NT2/D1 (cell line): ENCODE measurements at regions not wholly inside any gene's neighbourhood (a gene's known extent, or its start where the extent isn't known, plus 50 kb on each side); places are given as distances from the start of the nearest gene placed in this dataset.

ENCODE experiments used
- SUZ12 ChIP-seq: IDR thresholded peaks from 2 replicates; pipeline ENCODE4 v1.6.1; 2011; ENCODE audit not compliant: insufficient read length, insufficient read depth; ENCODE audit errors: extremely low read depth
- YY1 ChIP-seq: IDR thresholded peaks from 2 replicates; pipeline ENCODE4 v1.6.1; 2011; ENCODE audit not compliant: insufficient read length, insufficient read depth
- ZNF274 ChIP-seq: IDR thresholded peaks from 2 replicates; pipeline ENCODE4 v1.6.1; 2011; ENCODE audit warnings: mild to moderate bottlenecking, low read depth, low read length

DNA sequence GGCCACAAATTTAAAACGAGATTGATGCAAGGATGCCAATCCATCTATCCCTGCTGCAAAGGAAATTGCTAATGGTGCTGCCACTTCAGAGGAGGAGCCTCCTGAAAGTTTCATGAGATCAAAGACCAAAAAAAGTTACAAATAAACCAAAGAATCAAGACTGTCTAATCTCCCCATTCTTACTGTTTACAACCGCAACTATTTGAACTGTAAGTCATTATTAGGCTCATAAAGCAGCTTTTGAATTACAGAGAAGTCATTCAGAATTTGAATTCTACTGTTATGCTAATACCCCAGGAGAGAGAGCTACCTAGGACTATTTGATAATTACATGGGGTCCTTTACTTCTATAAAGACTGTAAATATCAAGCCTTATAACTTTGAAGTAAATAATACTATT, 1613.6 kb upstream of the WWC1 start:
- TF ChIP-seq YY1 (no peak), SUZ12 (no peak), ZNF274 (no peak)
